K562 (cell line): ENCODE measurements at regions not wholly inside any gene's neighbourhood (a gene's known extent, or its start where the extent isn't known, plus 50 kb on each side); places are given as distances from the start of the nearest gene placed in this dataset.

ENCODE experiments used
- EZH2 ChIP-seq: IDR thresholded peaks from 2 replicates; pipeline ENCODE4 v1.6.1; 2012; ENCODE audit warnings: low read depth, mild to moderate bottlenecking, inconsistent platforms, low read length, borderline replicate concordance
- GABPA ChIP-seq: fragments of 200-800 bp; sonication (Bioruptor generic); conservative IDR thresholded peaks from 2 replicates; pipeline ENCODE4 v1.6.1; 2016; ENCODE audit warnings: low read depth, missing genetic modification characterization, missing compliant biosample characterization
- GATAD2B ChIP-seq: fragments of 450-650 bp; IDR thresholded peaks from 2 replicates; pipeline ENCODE4 v1.6.1; 2017; ENCODE audit warnings: mild to moderate bottlenecking, borderline replicate concordance
- PTBP1 ChIP-seq: fragments of 200-400 bp; formaldehyde crosslinking; IDR thresholded peaks from 2 replicates; pipeline ENCODE4 v1.6.1; 2017; ENCODE audit warnings: low read depth, low read length
- TF ChIP-seq, protein P1 (sequence below): sonication (generic); formaldehyde crosslinking; IDR thresholded peaks from 2 replicates; pipeline ENCODE4 v1.8.0; 2023; ENCODE audit warnings: missing genetic modification reagents, mild to moderate bottlenecking, borderline replicate concordance

DNA sequence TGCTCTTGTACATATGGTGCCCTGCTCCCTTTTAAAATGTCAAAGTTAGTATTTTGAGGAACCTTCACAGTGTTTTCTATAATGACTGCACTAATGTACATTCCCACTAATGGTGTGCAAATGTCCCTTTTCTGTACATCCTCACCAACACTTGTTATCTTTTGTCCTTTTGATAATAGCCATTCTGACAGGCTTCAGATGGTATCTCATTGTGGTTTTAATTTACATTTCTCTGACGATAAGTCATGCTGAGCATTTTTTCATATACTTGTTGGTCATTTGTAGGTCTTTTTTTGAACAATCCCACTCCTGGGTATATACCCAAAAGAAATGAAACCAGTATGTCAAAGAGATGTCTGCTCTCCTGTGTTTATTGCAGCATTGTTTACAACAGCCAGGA lies 268.3 kb downstream of the FBXO15 start:
- TF ChIP-seq GATAD2B = no peak
- TF ChIP-seq, protein P1, sequence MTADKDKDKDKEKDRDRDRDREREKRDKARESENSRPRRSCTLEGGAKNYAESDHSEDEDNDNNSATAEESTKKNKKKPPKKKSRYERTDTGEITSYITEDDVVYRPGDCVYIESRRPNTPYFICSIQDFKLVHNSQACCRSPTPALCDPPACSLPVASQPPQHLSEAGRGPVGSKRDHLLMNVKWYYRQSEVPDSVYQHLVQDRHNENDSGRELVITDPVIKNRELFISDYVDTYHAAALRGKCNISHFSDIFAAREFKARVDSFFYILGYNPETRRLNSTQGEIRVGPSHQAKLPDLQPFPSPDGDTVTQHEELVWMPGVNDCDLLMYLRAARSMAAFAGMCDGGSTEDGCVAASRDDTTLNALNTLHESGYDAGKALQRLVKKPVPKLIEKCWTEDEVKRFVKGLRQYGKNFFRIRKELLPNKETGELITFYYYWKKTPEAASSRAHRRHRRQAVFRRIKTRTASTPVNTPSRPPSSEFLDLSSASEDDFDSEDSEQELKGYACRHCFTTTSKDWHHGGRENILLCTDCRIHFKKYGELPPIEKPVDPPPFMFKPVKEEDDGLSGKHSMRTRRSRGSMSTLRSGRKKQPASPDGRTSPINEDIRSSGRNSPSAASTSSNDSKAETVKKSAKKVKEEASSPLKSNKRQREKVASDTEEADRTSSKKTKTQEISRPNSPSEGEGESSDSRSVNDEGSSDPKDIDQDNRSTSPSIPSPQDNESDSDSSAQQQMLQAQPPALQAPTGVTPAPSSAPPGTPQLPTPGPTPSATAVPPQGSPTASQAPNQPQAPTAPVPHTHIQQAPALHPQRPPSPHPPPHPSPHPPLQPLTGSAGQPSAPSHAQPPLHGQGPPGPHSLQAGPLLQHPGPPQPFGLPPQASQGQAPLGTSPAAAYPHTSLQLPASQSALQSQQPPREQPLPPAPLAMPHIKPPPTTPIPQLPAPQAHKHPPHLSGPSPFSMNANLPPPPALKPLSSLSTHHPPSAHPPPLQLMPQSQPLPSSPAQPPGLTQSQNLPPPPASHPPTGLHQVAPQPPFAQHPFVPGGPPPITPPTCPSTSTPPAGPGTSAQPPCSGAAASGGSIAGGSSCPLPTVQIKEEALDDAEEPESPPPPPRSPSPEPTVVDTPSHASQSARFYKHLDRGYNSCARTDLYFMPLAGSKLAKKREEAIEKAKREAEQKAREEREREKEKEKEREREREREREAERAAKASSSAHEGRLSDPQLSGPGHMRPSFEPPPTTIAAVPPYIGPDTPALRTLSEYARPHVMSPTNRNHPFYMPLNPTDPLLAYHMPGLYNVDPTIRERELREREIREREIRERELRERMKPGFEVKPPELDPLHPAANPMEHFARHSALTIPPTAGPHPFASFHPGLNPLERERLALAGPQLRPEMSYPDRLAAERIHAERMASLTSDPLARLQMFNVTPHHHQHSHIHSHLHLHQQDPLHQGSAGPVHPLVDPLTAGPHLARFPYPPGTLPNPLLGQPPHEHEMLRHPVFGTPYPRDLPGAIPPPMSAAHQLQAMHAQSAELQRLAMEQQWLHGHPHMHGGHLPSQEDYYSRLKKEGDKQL (CRISPR knock-in tag) = no peak
- no peak for TF ChIP-seq GABPA (tag)
- TF ChIP-seq PTBP1 = no peak
- no peak for TF ChIP-seq EZH2
